A549 (cell line): ENCODE measurements at regions not wholly inside any gene's neighbourhood (a gene's known extent, or its start where the extent isn't known, plus 50 kb on each side); places are given as distances from the start of the nearest gene placed in this dataset.

Experiments
- ATAC-seq, 2 experiments: fragments of 200-7000 bp in 1 of 2; fragments of >200 bp in 1 of 2; cut with Nextera tagmentation in 1 of 2; cut with Tn5 transposase in 1 of 2; 3 replicates each; pipeline versions ENCODE4 v1.8.0 to v1.9.1; 2018 to 2020; ENCODE audit warnings: mild to moderate bottlenecking in 1 of 2, moderate library complexity in 1 of 2
- CTCF ChIA-PET: fragments of 300-600 bp; sonication (Branson Sonifier 250); formaldehyde crosslinking; extraction: SDS; loops from one replicate; lab custom pipeline; 2021; ENCODE audit warnings: antibody characterized with exemption, inconsistent platforms; lab: Yijun Ruan, JAX
- POLR2A ChIA-PET: fragments of 350-600 bp; formaldehyde crosslinking; extraction: SDS; loops from one replicate; lab custom pipeline; 2021; ENCODE audit warnings: antibody characterized with exemption, inconsistent platforms; lab: Yijun Ruan, JAX
- DNase-seq, 2 experiments: peaks; one replicate each; pipeline versions ENCODE4 v3.0.0 to v3.0.0-alpha.2; 2011 to 2016; ENCODE audit warnings: low read depth in 1 of 2, low spot score in 1 of 2
- FAIRE-seq: peaks from 2 replicates; lab custom pipeline; 2011; peaks lifted over from hg19 to GRCh38; lab: Jason Lieb, UNC
- H3K27ac ChIP-seq, 2 experiments: fragments of >200 bp; sonication (Bioruptor Twin); formaldehyde crosslinking; 3 replicates each; pipeline ENCODE4 v1.5.1; 2016 to 2017
- H3K4me1 ChIP-seq: fragments of >200 bp; sonication (Bioruptor Twin); formaldehyde crosslinking; 3 replicates; pipeline ENCODE4 v1.6.1; 2016
- H3K4me2 ChIP-seq: fragments of >200 bp; sonication (Bioruptor Twin); formaldehyde crosslinking; 3 replicates; pipeline ENCODE4 v1.6.1; 2016
- H3K4me3 ChIP-seq: fragments of >200 bp; sonication (Bioruptor Twin); formaldehyde crosslinking; 3 replicates; pipeline ENCODE4 v1.5.1; 2016
- H3K9me3 ChIP-seq: fragments of >200 bp; sonication (Bioruptor Twin); formaldehyde crosslinking; 3 replicates; pipeline ENCODE4 v1.6.1; 2016
- BCL3 ChIP-seq: fragments of >200 bp; sonication (Bioruptor Twin); formaldehyde crosslinking; IDR thresholded peaks from 3 replicates; pipeline ENCODE4 v1.6.1; 2016
- CBX2 ChIP-seq: fragments of 200-600 bp; sonication (generic); IDR thresholded peaks from 2 replicates; pipeline ENCODE4 v1.6.1; 2016; ENCODE audit warnings: low read depth, mild to moderate bottlenecking, borderline replicate concordance
- CEBPB ChIP-seq, 2 experiments: fragments of >200 bp in 1 of 2; sonication (Bioruptor Twin) in 1 of 2; formaldehyde crosslinking in 1 of 2; IDR thresholded peaks; 2 replicates each; pipeline ENCODE4 v1.6.1; 2012 to 2016
- ESRRA ChIP-seq: fragments of 150-350 bp; IDR thresholded peaks from 2 replicates; pipeline ENCODE4 v1.6.1; 2014; ENCODE audit warnings: mild to moderate bottlenecking, low read length, borderline replicate concordance
- FOXS1 ChIP-seq: fragments of 250-450 bp; sonication (Bioruptor Pico); IDR thresholded peaks from 2 replicates; pipeline ENCODE4 v1.5.0; 2020; ENCODE audit warnings: mild to moderate bottlenecking, moderate library complexity
- HMGXB4 ChIP-seq: fragments of 250-450 bp; sonication (Bioruptor Pico); IDR thresholded peaks from 2 replicates; pipeline ENCODE4 v1.5.0; 2021; ENCODE audit warnings: mild to moderate bottlenecking, moderate library complexity, borderline replicate concordance
- JUN ChIP-seq, 2 experiments: fragments of >200 bp; sonication (Bioruptor Twin); formaldehyde crosslinking; IDR thresholded peaks; 2 replicates in 1 of 2; 3 replicates in 1 of 2; pipeline ENCODE4 v1.6.1; 2016 to 2017
- KDM5A ChIP-seq: fragments of 200-600 bp; sonication (generic); IDR thresholded peaks from 2 replicates; pipeline ENCODE4 v1.6.1; 2016; ENCODE audit warnings: antibody characterized with exemption, mild to moderate bottlenecking
- MAFK ChIP-seq: fragments of 450-650 bp; IDR thresholded peaks from 2 replicates; pipeline ENCODE4 v1.6.1; 2014; ENCODE audit not compliant: partially characterized antibody
- MAX ChIP-seq: IDR thresholded peaks from 2 replicates; pipeline ENCODE4 v1.6.1; 2012
- MAZ ChIP-seq: fragments of 150-350 bp; IDR thresholded peaks from 2 replicates; pipeline ENCODE4 v1.6.1; 2014; ENCODE audit warnings: antibody characterized with exemption, low read depth, low read length, borderline replicate concordance
- MYC ChIP-seq: IDR thresholded peaks from 2 replicates; pipeline ENCODE4 v1.6.1; 2012; ENCODE audit warnings: mild to moderate bottlenecking, inconsistent platforms, low read length, improper control_type of control experiment, borderline replicate concordance
- NR3C1 ChIP-seq: fragments of >200 bp; sonication (Bioruptor Twin); formaldehyde crosslinking; IDR thresholded peaks from 3 replicates; pipeline ENCODE4 v1.6.1; 2017
- PHF8 ChIP-seq: fragments of 200-600 bp; sonication (generic); IDR thresholded peaks from 2 replicates; pipeline ENCODE4 v1.6.1; 2016; ENCODE audit warnings: low read depth, mild to moderate bottlenecking, antibody characterized with exemption, moderate library complexity, borderline replicate concordance
- POLR2A ChIP-seq: IDR thresholded peaks from 2 replicates; pipeline ENCODE4 v1.6.1; 2012; ENCODE audit warnings: mild to moderate bottlenecking, low read length
- POLR2AphosphoS2 ChIP-seq: conservative IDR thresholded peaks from 2 replicates; pipeline ENCODE4 v1.6.1; 2012; ENCODE audit warnings: low read length, improper control_type of control experiment, inconsistent platforms
- RFX5 ChIP-seq: fragments of 450-650 bp; IDR thresholded peaks from 2 replicates; pipeline ENCODE4 v1.7.1; 2014; ENCODE audit warnings: antibody characterized with exemption, mild to moderate bottlenecking, moderate library complexity
- RNF2 ChIP-seq: fragments of 200-600 bp; sonication (generic); IDR thresholded peaks from 2 replicates; pipeline ENCODE4 v1.6.1; 2016; ENCODE audit warnings: low read depth, mild to moderate bottlenecking, antibody characterized with exemption, moderate library complexity, borderline replicate concordance
- ZC3H11A ChIP-seq: fragments of 450-650 bp; IDR thresholded peaks from 2 replicates; pipeline ENCODE4 v1.6.1; 2014; ENCODE audit warnings: antibody characterized with exemption, mild to moderate bottlenecking
- ZSCAN20 ChIP-seq: fragments of 250-450 bp; sonication (Bioruptor Pico); IDR thresholded peaks from 2 replicates; pipeline ENCODE4 v1.8.0; 2022; ENCODE audit warnings: mild to moderate bottlenecking, moderate library complexity
- WGBS: methylation state at CpG from one replicate; pipeline ENCODE4 v1.1.6; 2017; ENCODE audit errors: missing lambda C conversion rate; 5-methylcytosine and 5-hydroxymethylcytosine counted together

- Histone ChIP-seq H3K9me3 (no peaks in the 10 kb centered on the region), H3K27ac (no peak overlapping the region), H3K4me1 (no peaks in the 10 kb centered on the region), H3K4me2 (no peak overlapping the region), H3K4me3 (no peak overlapping the region)
- ChIA-PET CTCF (no interaction called here), POLR2A (no interaction called here)
- no peak for DNase-seq
- no peak for ATAC-seq
- 68% methylated on average over 16 of the region's 17 CpGs for WGBS
- FAIRE-seq: no peak
- no peak for TF ChIP-seq RFX5
- no peak for TF ChIP-seq FOXS1 (CRISPR knock-in tag)
- no peak for TF ChIP-seq JUN (IDR thresholded peaks at IDR 0.05)
- no peak for TF ChIP-seq POLR2A
- no peak for TF ChIP-seq ZC3H11A
- TF ChIP-seq MAX: no peak
- no peak for TF ChIP-seq ZSCAN20 (CRISPR knock-in tag)
- TF ChIP-seq CEBPB (IDR thresholded peaks at IDR 0.05): no peak
- TF ChIP-seq BCL3: no peak
- no peak for TF ChIP-seq MYC
- TF ChIP-seq MAFK: no peak
- TF ChIP-seq KDM5A: no peak
- TF ChIP-seq MAZ: no peak
- no peak for TF ChIP-seq HMGXB4 (CRISPR knock-in tag)
- TF ChIP-seq CBX2: no peak
- TF ChIP-seq PHF8: no peak
These were observed 110.1 kb downstream of the ERMARD start for GRCh38 chr6:169861431-169862042.

- FAIRE-seq (no peak), ATAC-seq (no peak), DNase-seq (no peak)
- no peak overlapping the region for H3K27ac ChIP-seq
- TF ChIP-seq RNF2 (no peak), MAX (no peak), NR3C1 (no peak), ESRRA (no peak), ZSCAN20 (CRISPR knock-in tag) (no peak), FOXS1 (CRISPR knock-in tag) (no peak), POLR2AphosphoS2 (no peak)
- no peaks in the 10 kb centered on the region for H3K9me3 ChIP-seq
- H3K4me1 ChIP-seq: no peaks in the 10 kb centered on the region
- ChIA-PET CTCF (interaction anchor here (1.1 kb wide), 1 partner anchor 29 kb away, joined by 3 read pairs; no protein-coding TSS in a partner anchor), POLR2A (no interaction called here)
- H3K4me2 ChIP-seq: no peak overlapping the region
- 63% methylated on average over 10 of the region's 18 CpGs for WGBS
- H3K4me3 ChIP-seq: no peak overlapping the region
These were observed 108.7 kb downstream of the ERMARD start for GRCh38 chr6:169859978-169860703.
